Neural progenitor cell (in vitro differentiated cells): ENCODE measurements at regions not wholly inside any gene's neighbourhood (a gene's known extent, or its start where the extent isn't known, plus 50 kb on each side); places are given as distances from the start of the nearest gene placed in this dataset.

Experiments
- DNase-seq: peaks from one replicate; pipeline ENCODE4 v3.0.0-alpha.2; 2016; ENCODE audit warnings: low spot score
- H2AFZ ChIP-seq: fragments of 200-600 bp; sonication (generic); replicated peaks from 2 replicates; pipeline ENCODE4 v1.6.1; 2016; ENCODE audit warnings: antibody characterized with exemption
- H3F3A ChIP-seq: fragments of 200-600 bp; sonication (generic); 2 replicates; pipeline ENCODE4 v1.6.1; 2016; ENCODE audit warnings: antibody characterized with exemption, low read depth
- H3K27ac ChIP-seq: fragments of 200-600 bp; sonication (generic); 2 replicates; pipeline ENCODE4 v1.5.1; 2016; ENCODE audit warnings: mild to moderate bottlenecking
- H3K27me3 ChIP-seq: fragments of 200-600 bp; sonication (generic); 2 replicates; pipeline ENCODE4 v1.6.1; 2016; ENCODE audit warnings: mild to moderate bottlenecking, moderate library complexity
- H3K36me3 ChIP-seq: fragments of 200-600 bp; sonication (generic); 2 replicates; pipeline ENCODE4 v1.5.1; 2016
- H3K4me1 ChIP-seq: fragments of 200-600 bp; sonication (generic); 2 replicates; pipeline ENCODE4 v1.6.1; 2016; ENCODE audit warnings: mixed run types
- H3K4me2 ChIP-seq: fragments of 200-600 bp; sonication (generic); 2 replicates; pipeline ENCODE4 v1.6.1; 2016
- H3K4me3 ChIP-seq: fragments of 200-600 bp; sonication (generic); 2 replicates; pipeline ENCODE4 v1.5.1; 2016
- H3K79me2 ChIP-seq: fragments of 200-600 bp; sonication (generic); 2 replicates; pipeline ENCODE4 v1.6.1; 2016; ENCODE audit warnings: low read depth
- H3K9ac ChIP-seq: fragments of 200-600 bp; sonication (generic); 2 replicates; pipeline ENCODE4 v1.6.1; 2016
- H3K9me3 ChIP-seq: fragments of 200-600 bp; sonication (generic); 2 replicates; pipeline ENCODE4 v1.5.1; 2016; ENCODE audit warnings: low read depth
- H4K20me1 ChIP-seq: fragments of 200-600 bp; sonication (generic); 2 replicates; pipeline ENCODE4 v1.6.1; 2016; ENCODE audit warnings: low read depth
- H3K27ac Mint-ChIP-seq: 3 replicates; pipeline ENCODE4 v1.8.0; 2021; ENCODE audit warnings: mixed read lengths
- H3K27me3 Mint-ChIP-seq: 2 replicates; pipeline ENCODE4 v1.8.0; 2022; ENCODE audit warnings: low read depth, mild to moderate bottlenecking, inconsistent platforms, moderate library complexity, mixed read lengths; ENCODE audit not compliant: insufficient read depth
- H3K36me3 Mint-ChIP-seq: 3 replicates; pipeline ENCODE4 v1.8.0; 2021; ENCODE audit warnings: mixed read lengths
- H3K4me1 Mint-ChIP-seq: 3 replicates; pipeline ENCODE4 v1.8.0; 2021; ENCODE audit warnings: mixed read lengths
- H3K4me3 Mint-ChIP-seq: 3 replicates; pipeline ENCODE4 v1.8.0; 2021; ENCODE audit warnings: mild to moderate bottlenecking, moderate library complexity, mixed read lengths
- H3K9me3 Mint-ChIP-seq: 3 replicates; pipeline ENCODE4 v1.8.0; 2020; ENCODE audit warnings: mixed read lengths
- CTCF ChIP-seq: fragments of 200-600 bp; sonication (generic); IDR thresholded peaks from 2 replicates; pipeline ENCODE4 v1.5.1; 2017; ENCODE audit warnings: antibody characterized with exemption, mild to moderate bottlenecking
- EZH2 ChIP-seq: fragments of 200-600 bp; sonication (generic); IDR thresholded peaks from 2 replicates; pipeline ENCODE4 v1.6.1; 2017; ENCODE audit warnings: antibody characterized with exemption, mild to moderate bottlenecking, moderate library complexity
- EZH2phosphoT487 ChIP-seq: fragments of 200-600 bp; sonication (generic); IDR thresholded peaks from 2 replicates; pipeline ENCODE4 v1.6.1; 2017; ENCODE audit warnings: antibody characterized with exemption

- no peak overlapping the region for H3K9ac ChIP-seq
- peaks cover 11% of the 10 kb centered on the region for H3K27me3 ChIP-seq
- Mint-ChIP-seq H3K36me3 (no peaks in the 10 kb centered on the region), H3K9me3 (no peaks in the 10 kb centered on the region), H3K4me1 (peaks cover 6% of the 10 kb centered on the region), H3K27me3 (peaks cover 2% of the 10 kb centered on the region), H3K27ac (no peak overlapping the region), H3K4me3 (no peak overlapping the region)
- no peak for DNase-seq
- H3K27ac ChIP-seq = no peak overlapping the region
- no peak overlapping the region for H2AFZ ChIP-seq
- no peaks in the 10 kb centered on the region for H4K20me1 ChIP-seq
- no peaks in the 10 kb centered on the region for H3K36me3 ChIP-seq
- TF ChIP-seq CTCF = no peak
- no peak for TF ChIP-seq EZH2
- no peak for TF ChIP-seq EZH2phosphoT487
- H3K79me2 ChIP-seq = no peaks in the 10 kb centered on the region
- no peak overlapping the region for H3K4me3 ChIP-seq
- no peak overlapping the region for H3K4me2 ChIP-seq
- H3K9me3 ChIP-seq = no peaks in the 10 kb centered on the region
- peaks cover 6% of the 10 kb centered on the region for H3K4me1 ChIP-seq
- H3F3A ChIP-seq = no peaks in the 10 kb centered on the region
These were observed 111.4 kb downstream of the TBX19 start for GRCh38 chr1:168391851-168392681.

DNA sequence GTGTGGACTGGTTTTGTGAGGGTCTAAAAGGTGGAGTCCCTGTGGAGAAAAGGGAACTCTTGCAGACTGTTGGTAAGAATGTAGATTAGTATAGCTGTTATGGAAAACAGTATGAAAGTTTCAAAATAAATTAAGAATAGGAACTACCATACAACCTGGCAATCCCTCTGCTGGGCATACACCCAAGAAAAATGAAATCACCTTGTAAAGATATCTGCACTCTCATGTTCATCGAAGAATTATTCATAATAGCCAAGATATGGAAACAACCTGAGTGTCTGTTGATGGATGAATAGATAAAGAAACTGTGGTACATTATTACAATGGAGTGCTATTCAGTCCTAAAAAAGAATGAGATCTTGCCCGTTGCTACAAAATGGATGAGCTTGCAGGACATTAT is 109.6 kb downstream of the TBX19 start:
- Histone ChIP-seq H3K27me3 (peaks cover 17% of the 10 kb centered on the region), H3K4me1 (peaks cover 6% of the 10 kb centered on the region), H3K27ac (no peak overlapping the region), H3K4me3 (no peak overlapping the region), H3F3A (no peaks in the 10 kb centered on the region), H2AFZ (no peak overlapping the region), H3K9ac (no peak overlapping the region), H3K79me2 (no peaks in the 10 kb centered on the region), H3K9me3 (no peaks in the 10 kb centered on the region), H3K4me2 (no peak overlapping the region), H4K20me1 (no peaks in the 10 kb centered on the region), H3K36me3 (no peaks in the 10 kb centered on the region)
- no peak for DNase-seq
- Mint-ChIP-seq H3K4me1 (peaks cover 6% of the 10 kb centered on the region), H3K9me3 (no peaks in the 10 kb centered on the region), H3K36me3 (no peaks in the 10 kb centered on the region), H3K27me3 (peaks cover 5% of the 10 kb centered on the region), H3K4me3 (no peak overlapping the region), H3K27ac (no peak overlapping the region)
- TF ChIP-seq EZH2phosphoT487 (no peak), EZH2 (no peak), CTCF (no peak)

DNA sequence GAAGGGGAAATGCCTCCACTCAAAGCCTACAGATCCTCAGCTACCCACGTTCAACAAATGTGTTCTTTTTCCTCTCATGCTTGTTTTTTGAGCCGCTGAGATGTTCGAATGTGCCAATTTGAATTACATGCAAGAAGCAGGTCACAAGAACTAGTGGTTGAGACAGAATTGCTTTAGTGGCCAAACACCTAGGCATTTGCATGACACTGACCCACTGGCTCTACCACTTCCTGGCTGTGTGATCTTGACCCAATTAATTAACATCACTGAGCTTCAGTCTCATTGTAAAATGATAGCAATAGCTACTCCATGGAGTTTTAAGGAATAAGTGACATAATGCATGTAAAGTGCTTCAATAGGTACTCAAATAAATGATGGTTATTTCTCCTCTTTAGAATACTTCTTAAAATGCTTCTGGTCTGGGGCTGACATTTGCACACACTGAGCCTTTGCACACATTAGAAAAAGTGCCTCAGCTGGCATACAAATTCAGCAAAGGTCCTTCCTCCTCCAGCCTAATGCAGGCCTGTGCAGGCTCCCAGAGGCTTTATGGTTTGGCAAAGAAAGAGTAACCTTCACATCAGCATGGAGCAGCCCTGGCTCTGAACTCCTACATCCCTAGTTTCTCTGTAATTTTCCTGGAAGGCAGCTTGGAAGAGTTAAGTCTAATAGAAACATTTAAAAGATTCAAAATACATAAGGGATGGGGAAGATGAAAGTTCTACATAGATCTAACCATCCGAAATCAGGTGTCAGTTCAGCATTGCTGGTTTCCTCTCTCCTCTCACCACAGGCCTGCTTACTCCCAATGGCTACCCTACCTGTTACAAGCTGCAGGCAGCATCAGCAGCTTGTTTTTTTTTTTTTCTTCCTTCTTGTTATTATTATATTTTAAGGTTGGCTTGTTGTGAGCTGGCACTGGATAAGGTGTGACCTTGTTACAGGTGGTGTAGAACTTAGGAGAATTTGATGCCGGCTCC is 107.4 kb downstream of the TBX19 start:
- Mint-ChIP-seq H3K27me3 (peaks cover 5% of the 10 kb centered on the region), H3K27ac (no peak overlapping the region), H3K4me3 (no peak overlapping the region), H3K9me3 (no peaks in the 10 kb centered on the region), H3K36me3 (no peaks in the 10 kb centered on the region), H3K4me1 (peaks cover 6% of the 10 kb centered on the region)
- Histone ChIP-seq H3K36me3 (no peaks in the 10 kb centered on the region), H3F3A (no peaks in the 10 kb centered on the region), H2AFZ (peak overlapping the region; percentile 52), H3K27ac (no peak overlapping the region), H3K79me2 (no peaks in the 10 kb centered on the region), H3K4me1 (peaks cover 6% of the 10 kb centered on the region), H3K9me3 (no peaks in the 10 kb centered on the region), H3K9ac (no peak overlapping the region), H3K27me3 (peaks cover 17% of the 10 kb centered on the region), H3K4me3 (no peak overlapping the region), H3K4me2 (peak overlapping the region; percentile 74), H4K20me1 (no peaks in the 10 kb centered on the region)
- no peak for DNase-seq
- TF ChIP-seq EZH2 (no peak), EZH2phosphoT487 (no peak), CTCF (no peak)
